ENCODE measurements at regions not wholly inside any gene's neighbourhood (a gene's known extent, or its start where the extent isn't known, plus 50 kb on each side); places are given as distances from the start of the nearest gene placed in this dataset.

DNA sequence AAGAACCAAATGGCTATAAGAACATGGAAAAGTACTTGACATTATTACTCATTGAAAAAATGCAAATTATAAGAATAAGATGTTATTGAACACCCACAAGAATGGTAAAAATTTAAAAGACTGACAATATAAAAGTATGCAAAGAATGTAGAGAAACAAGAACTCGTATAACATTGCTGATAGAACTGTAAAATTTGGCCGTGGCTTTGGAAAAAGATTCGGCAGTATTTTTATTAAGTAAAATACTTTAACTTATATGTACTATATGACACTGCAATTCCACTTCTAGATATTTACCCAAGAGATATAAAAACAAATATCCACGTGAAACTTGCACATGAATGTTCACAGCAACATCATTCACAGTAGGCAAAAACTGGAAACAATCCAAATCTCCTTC is 239.2 kb downstream of the TPBG start:
- TF ChIP-seq, protein P1, sequence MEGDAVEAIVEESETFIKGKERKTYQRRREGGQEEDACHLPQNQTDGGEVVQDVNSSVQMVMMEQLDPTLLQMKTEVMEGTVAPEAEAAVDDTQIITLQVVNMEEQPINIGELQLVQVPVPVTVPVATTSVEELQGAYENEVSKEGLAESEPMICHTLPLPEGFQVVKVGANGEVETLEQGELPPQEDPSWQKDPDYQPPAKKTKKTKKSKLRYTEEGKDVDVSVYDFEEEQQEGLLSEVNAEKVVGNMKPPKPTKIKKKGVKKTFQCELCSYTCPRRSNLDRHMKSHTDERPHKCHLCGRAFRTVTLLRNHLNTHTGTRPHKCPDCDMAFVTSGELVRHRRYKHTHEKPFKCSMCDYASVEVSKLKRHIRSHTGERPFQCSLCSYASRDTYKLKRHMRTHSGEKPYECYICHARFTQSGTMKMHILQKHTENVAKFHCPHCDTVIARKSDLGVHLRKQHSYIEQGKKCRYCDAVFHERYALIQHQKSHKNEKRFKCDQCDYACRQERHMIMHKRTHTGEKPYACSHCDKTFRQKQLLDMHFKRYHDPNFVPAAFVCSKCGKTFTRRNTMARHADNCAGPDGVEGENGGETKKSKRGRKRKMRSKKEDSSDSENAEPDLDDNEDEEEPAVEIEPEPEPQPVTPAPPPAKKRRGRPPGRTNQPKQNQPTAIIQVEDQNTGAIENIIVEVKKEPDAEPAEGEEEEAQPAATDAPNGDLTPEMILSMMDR (IDR thresholded peaks at IDR 0.05): no peak

DNA sequence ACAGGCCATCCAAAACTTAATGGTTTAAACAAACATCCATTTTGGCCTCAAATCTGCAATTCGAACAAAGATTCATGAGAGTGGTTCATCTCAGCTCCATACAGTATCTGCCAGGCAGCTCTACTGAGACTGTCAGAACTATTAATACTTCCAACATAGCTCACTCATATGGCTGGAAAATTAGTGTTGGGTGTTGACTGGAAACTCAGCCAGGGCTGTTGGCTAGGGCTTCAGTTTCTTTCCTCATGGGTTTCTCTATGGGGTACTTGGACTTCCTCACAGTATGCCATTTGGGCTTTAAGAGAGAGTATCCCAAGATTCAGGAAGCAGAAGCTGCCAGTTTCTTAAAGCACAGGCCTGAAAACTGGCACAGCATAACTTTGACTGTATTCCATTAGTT is 240.3 kb downstream of the TPBG start:
- TF ChIP-seq, protein P1 (IDR thresholded peaks at IDR 0.05): no peak

DNA sequence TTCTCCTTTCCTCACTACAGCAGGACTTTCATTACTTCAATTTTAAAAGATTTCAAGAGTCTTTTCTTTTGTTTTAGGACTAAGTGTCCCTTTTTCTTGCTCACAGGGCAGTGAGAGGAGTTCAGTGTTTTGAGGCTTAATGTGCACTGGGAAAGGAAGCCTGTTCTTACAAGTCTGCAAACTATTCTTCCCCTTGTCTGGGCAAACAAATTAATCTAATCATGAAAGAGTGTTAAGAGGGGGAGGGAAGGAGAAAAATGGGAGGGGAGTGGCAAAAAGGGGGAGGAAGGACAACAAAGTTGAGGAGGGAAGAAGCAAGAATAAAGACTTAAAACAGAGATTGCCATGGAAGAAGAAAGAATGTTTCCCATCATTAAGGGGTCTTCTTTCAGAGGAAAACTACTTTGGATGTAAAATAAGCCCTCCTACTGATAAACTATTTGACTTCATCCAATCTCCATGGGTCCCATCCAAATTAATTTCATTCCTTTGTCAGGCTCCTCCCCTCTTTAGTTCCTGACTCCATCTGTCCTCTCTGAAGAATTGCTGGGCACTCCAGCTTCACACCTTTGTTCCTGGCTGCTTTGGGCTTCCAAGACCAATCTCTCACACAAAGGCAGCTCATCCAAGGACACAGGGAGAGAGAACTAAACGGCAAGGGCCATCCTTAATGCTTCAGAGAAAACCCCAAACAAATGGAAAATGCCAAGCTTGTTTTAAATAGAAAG is 244.5 kb downstream of the TPBG start:
- TF ChIP-seq, protein P1 (IDR thresholded peaks at IDR 0.05): no peak

DNA sequence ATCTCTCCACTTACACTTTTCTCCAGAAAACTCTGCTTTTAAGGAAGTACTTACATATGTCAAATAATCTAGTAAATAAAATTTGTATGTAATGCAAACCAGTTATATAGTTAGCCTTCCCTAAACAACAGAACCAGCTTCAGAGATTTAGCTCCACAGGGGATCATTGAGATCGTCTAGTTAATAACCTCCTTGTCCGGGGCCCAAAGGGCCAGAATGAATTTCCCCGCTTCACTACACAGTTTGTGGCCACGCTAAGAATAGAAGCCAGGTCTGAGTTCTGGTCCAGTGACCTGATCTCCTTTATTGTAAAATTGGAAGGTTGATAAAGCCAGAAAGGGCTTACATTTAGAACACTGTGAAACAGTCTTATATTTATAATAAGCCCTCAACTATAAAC is 245.2 kb downstream of the TPBG start:
- TF ChIP-seq, protein P1 (IDR thresholded peaks at IDR 0.05): no peak

DNA sequence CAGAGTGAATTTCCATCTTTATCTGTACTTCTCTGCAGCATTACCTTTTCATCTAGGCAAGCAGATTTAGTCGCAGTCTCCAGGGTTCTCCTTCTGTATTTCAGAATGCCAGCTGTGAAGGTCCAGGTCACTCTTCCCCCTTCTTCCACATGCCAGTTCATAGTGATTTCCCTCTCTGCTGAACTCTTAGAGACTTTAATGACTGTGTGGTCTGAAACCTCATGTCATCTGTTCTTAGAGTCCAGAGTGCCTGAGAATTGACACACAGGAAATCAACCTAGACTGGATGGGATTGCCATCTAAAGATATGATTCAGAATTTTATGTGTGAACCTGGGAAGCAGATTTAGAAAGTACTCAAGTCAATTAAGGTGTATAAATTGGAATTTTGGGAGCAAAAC is 248.1 kb downstream of the TPBG start:
- TF ChIP-seq, protein P1 (IDR thresholded peaks at IDR 0.05): no peak

DNA sequence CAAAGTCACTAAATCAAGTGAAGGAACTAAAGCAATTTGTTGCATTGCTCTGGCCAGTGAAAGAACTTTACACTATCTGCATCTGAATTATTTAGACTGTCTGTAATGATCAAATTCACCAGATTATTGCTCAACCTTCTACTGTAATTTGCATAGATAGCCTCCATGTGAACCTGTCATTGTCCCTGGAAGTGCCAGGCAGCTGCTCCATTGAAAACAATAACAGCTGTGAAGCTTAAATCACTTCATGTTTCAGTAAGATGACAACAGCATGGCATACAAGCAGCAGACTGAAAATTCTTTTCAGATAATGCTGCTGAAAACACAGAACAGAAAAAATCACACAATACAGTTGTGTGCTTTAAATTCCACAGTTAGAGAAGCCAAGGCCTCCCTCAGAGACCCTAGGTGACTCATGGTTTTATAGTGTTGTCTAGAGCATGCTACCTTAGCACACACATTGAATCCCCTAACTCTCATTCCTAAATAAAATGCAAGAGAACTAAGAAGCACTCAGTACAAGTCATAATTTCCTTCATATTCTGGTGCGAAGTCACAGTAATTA is 248.9 kb downstream of the TPBG start:
- TF ChIP-seq, protein P1 (IDR thresholded peaks at IDR 0.05): no peak

DNA sequence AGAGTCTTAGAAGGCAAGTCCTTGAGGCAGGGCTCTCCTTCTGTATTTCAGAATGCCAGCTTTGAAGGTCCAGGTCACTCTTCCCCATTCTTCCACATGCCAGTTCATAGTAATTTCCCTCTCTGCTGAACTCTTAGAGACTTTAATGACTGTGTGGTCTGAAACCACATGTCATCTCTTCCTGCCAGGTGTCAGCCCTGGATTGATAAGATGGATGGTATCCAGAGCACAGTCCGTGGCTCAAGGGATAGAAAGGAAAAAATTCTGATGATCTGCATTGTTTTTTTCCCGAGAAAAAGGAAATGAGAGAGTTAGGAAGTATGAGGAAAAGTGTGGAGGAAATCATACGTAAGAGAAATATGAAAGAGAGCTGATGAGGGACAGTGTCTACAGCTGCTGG is 250.9 kb downstream of the TPBG start:
- TF ChIP-seq, protein P1 (IDR thresholded peaks at IDR 0.05): no peak
